Fibroblast of villous mesenchyme (primary cell): ENCODE measurements at regions not wholly inside any gene's neighbourhood (a gene's known extent, or its start where the extent isn't known, plus 50 kb on each side); places are given as distances from the start of the nearest gene placed in this dataset.

Experiments used
- DNase-seq: peaks from one replicate; pipeline ENCODE4 v3.0.0-alpha.2; 2010; ENCODE audit warnings: low read depth
- H3K4me3 ChIP-seq: 2 replicates; pipeline ENCODE4 v1.5.1; 2011; ENCODE audit warnings: low read depth, mild to moderate bottlenecking, low read length
- TF ChIP-seq, protein P1 (sequence below): IDR thresholded peaks from 2 replicates; pipeline ENCODE4 v1.5.1; 2012; ENCODE audit warnings: low read depth, mild to moderate bottlenecking, low read length; ENCODE audit not compliant: insufficient read depth

DNA sequence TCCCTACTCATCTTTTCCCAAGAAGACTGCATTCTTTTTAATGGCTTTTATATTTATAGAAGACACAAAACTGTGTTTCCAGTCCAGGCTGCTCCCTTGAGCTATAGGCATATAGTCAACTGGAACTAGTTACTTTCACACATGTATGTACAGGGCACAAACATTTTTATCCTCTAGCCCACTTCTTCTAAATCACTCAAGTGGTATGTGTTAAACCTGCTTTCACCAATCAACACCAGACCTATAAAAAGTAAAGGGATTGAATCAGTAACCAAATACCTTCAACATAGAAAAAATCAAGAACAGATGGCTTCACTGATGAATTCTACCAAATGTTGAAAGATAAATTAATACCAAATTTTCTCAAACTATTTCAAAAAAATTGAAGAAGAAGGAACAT, 584.2 kb upstream of the SLITRK1 start:
- DNase-seq = no peak
- TF ChIP-seq, protein P1, sequence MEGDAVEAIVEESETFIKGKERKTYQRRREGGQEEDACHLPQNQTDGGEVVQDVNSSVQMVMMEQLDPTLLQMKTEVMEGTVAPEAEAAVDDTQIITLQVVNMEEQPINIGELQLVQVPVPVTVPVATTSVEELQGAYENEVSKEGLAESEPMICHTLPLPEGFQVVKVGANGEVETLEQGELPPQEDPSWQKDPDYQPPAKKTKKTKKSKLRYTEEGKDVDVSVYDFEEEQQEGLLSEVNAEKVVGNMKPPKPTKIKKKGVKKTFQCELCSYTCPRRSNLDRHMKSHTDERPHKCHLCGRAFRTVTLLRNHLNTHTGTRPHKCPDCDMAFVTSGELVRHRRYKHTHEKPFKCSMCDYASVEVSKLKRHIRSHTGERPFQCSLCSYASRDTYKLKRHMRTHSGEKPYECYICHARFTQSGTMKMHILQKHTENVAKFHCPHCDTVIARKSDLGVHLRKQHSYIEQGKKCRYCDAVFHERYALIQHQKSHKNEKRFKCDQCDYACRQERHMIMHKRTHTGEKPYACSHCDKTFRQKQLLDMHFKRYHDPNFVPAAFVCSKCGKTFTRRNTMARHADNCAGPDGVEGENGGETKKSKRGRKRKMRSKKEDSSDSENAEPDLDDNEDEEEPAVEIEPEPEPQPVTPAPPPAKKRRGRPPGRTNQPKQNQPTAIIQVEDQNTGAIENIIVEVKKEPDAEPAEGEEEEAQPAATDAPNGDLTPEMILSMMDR = no peak

DNA sequence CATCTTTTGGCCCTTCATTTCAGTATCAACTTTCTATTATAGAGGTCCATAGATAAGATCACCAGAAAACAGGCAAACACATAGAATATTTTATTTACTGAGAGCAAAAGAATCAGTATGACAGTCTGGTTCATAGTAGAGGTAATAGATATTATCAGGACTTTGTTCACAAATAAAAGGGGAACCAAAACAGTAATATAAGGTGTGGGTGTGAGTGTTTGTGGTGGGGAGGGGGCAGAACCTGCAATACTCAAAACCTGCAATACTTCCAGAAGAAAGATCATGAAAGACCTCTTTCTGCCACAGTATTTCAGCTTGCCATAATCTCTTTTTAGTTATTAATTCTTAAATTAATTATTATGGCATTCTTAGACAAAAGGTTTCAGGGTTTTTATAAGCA, 578.7 kb upstream of the SLITRK1 start:
- TF ChIP-seq, protein P1 = no peak
- H3K4me3 ChIP-seq = no peak overlapping the region
- no peak for DNase-seq

More for the DNA sequence above, 584.2 kb upstream of the SLITRK1 start:
- no peak overlapping the region for H3K4me3 ChIP-seq

DNA sequence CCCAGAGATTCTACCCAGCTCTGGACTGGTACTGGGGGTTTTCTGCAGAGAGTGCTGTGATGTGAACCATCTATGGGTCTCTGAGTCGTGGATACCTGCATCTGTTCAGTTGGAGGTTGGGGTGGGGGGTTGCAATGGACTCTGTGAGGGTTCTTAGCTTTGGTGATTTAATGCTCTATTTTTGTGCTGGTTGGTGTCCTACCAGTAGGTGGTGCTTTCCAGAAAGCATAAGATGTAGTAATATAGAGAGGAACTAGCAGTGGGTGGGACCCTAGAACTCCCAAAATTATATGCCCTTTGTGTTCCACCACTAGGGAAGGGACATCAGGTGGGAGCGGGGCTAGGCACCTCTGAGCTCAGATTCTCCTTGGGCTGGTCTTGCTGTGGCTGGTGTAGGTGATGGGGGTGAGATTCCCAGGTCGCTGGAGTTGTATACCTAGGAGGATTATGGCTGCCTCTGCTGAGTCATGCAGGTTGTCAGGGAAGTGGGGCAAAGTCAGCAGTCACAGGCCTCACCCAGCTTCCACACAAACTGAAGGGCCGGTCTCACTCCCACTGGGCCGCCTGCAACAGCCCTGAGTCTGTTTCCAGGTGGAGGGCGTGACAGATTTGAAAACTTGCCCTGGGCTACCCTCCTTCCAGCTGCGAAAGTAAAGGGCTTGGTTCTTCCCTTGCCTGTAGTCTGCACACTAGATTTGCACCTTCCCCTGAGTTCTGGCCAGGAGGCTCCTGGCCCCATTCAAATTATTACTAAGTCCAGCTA, 573.0 kb upstream of the SLITRK1 start:
- no peak for DNase-seq
- H3K4me3 ChIP-seq = no peak overlapping the region
- TF ChIP-seq, protein P1 = no peak

- no peak for DNase-seq
- TF ChIP-seq, protein P1 = no peak
- H3K4me3 ChIP-seq = no peak overlapping the region
Measured at GRCh38 chr13:84447640-84447978, 565.3 kb upstream of the SLITRK1 start.

GRCh38 chr13:84446972-84447639, 564.8 kb upstream of the SLITRK1 start:
- TF ChIP-seq, protein P1 = no peak
- no peak overlapping the region for H3K4me3 ChIP-seq
- DNase-seq = peak; percentile 10

GRCh38 chr13:84445776-84446175, 563.5 kb upstream of the SLITRK1 start:
- DNase-seq = no peak
- TF ChIP-seq, protein P1 = no peak
- H3K4me3 ChIP-seq = no peak overlapping the region
